Neural crest cell (in vitro differentiated cells): ENCODE measurements at regions not wholly inside any gene's neighbourhood (a gene's known extent, or its start where the extent isn't known, plus 50 kb on each side); places are given as distances from the start of the nearest gene placed in this dataset.

ENCODE experiments used
- DNase-seq: peaks from one replicate; pipeline ENCODE4 v3.0.0; 2021; ENCODE audit warnings: low read depth, mixed read lengths, low spot score
- H3K27ac Mint-ChIP-seq: one replicate; pipeline ENCODE4 v1.8.0; 2021; ENCODE audit warnings: mild to moderate bottlenecking, mixed read lengths; ENCODE audit not compliant: unreplicated experiment
- H3K27me3 Mint-ChIP-seq: 2 replicates; pipeline ENCODE4 v1.8.0; 2021; ENCODE audit warnings: low read depth, mild to moderate bottlenecking, mixed read lengths
- H3K36me3 Mint-ChIP-seq: 2 replicates; pipeline ENCODE4 v1.8.0; 2021; ENCODE audit warnings: low read depth, mild to moderate bottlenecking, mixed read lengths
- H3K4me1 Mint-ChIP-seq: 2 replicates; pipeline ENCODE4 v1.8.0; 2021; ENCODE audit warnings: mixed read lengths
- H3K4me3 Mint-ChIP-seq: one replicate; pipeline ENCODE4 v1.8.0; 2021; ENCODE audit warnings: mild to moderate bottlenecking, mixed read lengths
- H3K9me3 Mint-ChIP-seq: 2 replicates; pipeline ENCODE4 v1.8.0; 2021; ENCODE audit warnings: mixed read lengths
- TF ChIP-seq, protein P1 (sequence below): fragments of 200-600 bp; sonication (generic); conservative IDR thresholded peaks from 2 replicates; pipeline ENCODE4 v1.5.0; 2021; ENCODE audit warnings: antibody characterized with exemption, mild to moderate bottlenecking

DNA sequence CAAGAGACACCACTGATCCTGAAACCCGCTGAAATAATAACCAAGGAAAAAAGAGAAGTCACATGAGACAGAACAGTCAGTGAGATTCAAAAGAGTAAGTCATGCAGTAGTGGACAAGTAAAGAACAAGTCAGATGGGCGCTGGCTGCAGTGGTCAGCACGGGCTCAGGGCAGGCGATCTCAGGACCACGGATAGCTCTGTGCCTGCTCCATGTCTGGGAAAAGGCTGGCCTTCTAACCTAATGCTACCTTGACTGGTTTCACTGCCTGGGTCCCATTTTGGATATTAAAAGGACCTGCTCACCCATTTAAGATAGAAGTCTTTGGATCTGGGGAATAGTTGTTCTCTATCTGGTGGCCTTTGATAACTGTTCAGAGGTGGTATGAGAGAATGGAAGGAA lies 61.7 kb upstream of the LCLAT1 start:
- Mint-ChIP-seq H3K36me3 (no peaks in the 10 kb centered on the region), H3K4me1 (peaks cover 6% of the 10 kb centered on the region), H3K27ac (no peak overlapping the region), H3K4me3 (no peak overlapping the region), H3K9me3 (peaks cover 2% of the 10 kb centered on the region), H3K27me3 (peaks cover 54% of the 10 kb centered on the region)
- peak; percentile 45 for DNase-seq
- TF ChIP-seq, protein P1, sequence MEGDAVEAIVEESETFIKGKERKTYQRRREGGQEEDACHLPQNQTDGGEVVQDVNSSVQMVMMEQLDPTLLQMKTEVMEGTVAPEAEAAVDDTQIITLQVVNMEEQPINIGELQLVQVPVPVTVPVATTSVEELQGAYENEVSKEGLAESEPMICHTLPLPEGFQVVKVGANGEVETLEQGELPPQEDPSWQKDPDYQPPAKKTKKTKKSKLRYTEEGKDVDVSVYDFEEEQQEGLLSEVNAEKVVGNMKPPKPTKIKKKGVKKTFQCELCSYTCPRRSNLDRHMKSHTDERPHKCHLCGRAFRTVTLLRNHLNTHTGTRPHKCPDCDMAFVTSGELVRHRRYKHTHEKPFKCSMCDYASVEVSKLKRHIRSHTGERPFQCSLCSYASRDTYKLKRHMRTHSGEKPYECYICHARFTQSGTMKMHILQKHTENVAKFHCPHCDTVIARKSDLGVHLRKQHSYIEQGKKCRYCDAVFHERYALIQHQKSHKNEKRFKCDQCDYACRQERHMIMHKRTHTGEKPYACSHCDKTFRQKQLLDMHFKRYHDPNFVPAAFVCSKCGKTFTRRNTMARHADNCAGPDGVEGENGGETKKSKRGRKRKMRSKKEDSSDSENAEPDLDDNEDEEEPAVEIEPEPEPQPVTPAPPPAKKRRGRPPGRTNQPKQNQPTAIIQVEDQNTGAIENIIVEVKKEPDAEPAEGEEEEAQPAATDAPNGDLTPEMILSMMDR, result no peak

DNA sequence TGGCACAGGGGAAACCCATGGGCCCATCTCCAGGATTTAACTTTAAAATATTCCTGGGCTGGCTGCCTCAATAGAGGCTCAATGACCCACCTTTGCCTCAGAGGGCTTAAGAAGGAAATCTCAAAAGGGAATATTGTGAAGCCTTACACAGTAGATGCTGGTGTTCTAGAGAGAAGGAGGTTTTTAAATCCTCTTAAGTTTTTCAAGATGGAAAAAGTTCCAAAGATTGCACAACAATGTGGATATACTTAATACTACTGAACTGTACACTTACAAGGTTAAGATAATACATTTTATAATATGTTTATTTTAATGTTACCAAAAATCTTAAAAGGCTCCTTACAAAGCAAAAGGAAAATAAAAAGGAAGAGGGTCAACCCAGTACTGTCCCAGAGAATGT lies 54.9 kb upstream of the LCLAT1 start:
- TF ChIP-seq, protein P1, result no peak
- Mint-ChIP-seq H3K36me3 (no peaks in the 10 kb centered on the region), H3K27ac (no peak overlapping the region), H3K4me1 (peaks cover 9% of the 10 kb centered on the region), H3K27me3 (peaks cover 25% of the 10 kb centered on the region), H3K9me3 (no peaks in the 10 kb centered on the region), H3K4me3 (no peak overlapping the region)
- DNase-seq, result no peak

DNA sequence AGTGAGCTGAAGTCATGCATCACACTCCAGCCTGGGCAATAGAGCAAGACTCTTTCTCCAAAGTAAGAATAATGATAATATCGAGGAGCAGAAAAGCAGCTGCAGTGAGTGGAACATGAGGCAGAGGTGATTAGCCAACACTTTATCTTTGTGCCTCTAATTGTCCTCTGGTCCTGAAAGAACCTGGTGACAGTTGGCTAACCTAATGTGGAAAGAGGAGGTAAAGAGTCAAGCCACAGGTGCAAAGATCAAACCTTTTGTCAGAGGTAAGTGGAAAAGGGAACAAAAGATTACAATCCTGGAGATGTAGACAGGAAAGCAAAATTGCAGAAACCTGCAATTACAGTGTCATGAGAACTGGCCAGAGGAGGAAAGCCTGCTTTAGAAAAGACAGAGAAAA lies 53.5 kb upstream of the LCLAT1 start:
- Mint-ChIP-seq H3K9me3 (no peaks in the 10 kb centered on the region), H3K36me3 (no peaks in the 10 kb centered on the region), H3K4me3 (no peak overlapping the region), H3K4me1 (peaks cover 9% of the 10 kb centered on the region), H3K27ac (no peak overlapping the region), H3K27me3 (peaks cover 19% of the 10 kb centered on the region)
- TF ChIP-seq, protein P1, result no peak
- no peak for DNase-seq

DNA sequence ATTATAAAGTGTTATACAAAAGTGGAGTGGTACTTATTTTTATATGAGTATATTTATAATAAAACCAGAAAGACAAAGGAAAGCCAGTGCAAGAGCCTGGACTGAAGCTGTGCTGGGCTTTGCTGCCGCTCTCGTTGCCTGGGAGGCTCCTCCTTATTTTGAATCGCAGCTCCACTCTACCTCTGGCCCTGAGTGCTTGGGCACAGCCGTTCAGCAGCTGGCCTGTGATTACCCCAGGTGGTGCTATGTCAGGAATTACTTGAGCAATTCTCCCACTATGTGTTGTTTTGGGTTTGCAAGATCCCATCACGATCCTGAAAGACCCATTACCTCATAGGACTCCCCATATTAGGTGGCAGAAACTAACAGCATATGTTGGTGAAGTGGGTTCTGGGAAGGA lies 53.0 kb upstream of the LCLAT1 start:
- H3K4me3 Mint-ChIP-seq, result no peak overlapping the region
- H3K36me3 Mint-ChIP-seq, result no peaks in the 10 kb centered on the region
- no peak overlapping the region for H3K27ac Mint-ChIP-seq
- H3K27me3 Mint-ChIP-seq, result peaks cover 14% of the 10 kb centered on the region
- TF ChIP-seq, protein P1, result no peak
- H3K4me1 Mint-ChIP-seq, result peaks cover 9% of the 10 kb centered on the region
- no peaks in the 10 kb centered on the region for H3K9me3 Mint-ChIP-seq
- no peak for DNase-seq

DNA sequence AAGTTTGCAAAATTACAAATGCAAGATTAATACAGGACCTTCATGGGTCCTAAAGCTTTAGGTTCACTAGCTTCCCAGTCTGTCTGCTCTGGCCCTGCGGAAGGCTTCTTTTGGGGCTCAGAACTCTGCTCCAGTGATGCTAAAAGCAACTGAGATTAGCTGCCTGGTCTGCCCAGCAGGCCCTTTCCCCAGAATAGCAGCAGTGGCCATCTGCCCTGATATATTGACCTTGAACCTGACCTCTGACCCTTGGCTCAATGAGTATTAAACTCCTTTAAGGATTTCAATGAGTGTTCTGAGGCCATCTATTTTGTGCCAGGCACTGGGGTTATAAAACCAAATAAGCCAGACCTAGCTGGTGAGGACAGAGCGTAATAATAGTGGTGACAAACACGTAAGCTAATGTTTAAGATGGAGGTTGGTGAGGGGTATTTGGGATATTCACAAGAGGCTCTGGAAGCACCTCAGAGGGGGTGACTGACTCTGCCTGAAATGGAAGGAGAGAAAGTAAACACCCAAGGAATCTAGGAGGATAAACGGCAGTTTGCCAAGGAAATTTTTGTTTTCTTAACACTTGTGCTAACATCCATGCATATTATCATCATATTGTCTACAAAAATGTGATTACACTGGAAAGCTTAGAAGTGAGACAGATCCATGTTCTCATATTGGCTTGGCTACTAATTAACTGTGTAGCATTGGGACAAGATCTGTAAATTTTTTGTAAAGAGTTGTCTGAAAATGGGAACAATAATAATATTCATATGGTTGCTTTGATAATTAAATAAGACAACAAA lies 50.4 kb upstream of the LCLAT1 start:
- TF ChIP-seq, protein P1, result no peak
- Mint-ChIP-seq H3K9me3 (no peaks in the 10 kb centered on the region), H3K27me3 (peaks cover 5% of the 10 kb centered on the region), H3K4me3 (no peak overlapping the region), H3K36me3 (no peaks in the 10 kb centered on the region), H3K4me1 (peaks cover 9% of the 10 kb centered on the region), H3K27ac (no peak overlapping the region)
- DNase-seq, result no peak
